GM23338 (cell line): ENCODE measurements at regions not wholly inside any gene's neighbourhood (a gene's known extent, or its start where the extent isn't known, plus 50 kb on each side); places are given as distances from the start of the nearest gene placed in this dataset.

Experiments
- ATAC-seq: fragments of 200-7000 bp; cut with Tn5 transposase; 3 replicates; pipeline ENCODE4 v1.9.1; 2020
- DNase-seq: peaks from one replicate; pipeline ENCODE4 v3.0.0-alpha.2; 2015; ENCODE audit warnings: low spot score
- H2AFZ ChIP-seq: fragments of 200-600 bp; sonication (generic); 2 replicates; pipeline ENCODE4 v1.8.0; 2016; ENCODE audit warnings: antibody characterized with exemption, mild to moderate bottlenecking, moderate library complexity
- H3F3A ChIP-seq: fragments of 200-600 bp; sonication (generic); replicated peaks from 2 replicates; pipeline ENCODE4 v1.8.0; 2017; ENCODE audit warnings: antibody characterized with exemption, mixed run types, low read depth
- H3K27ac ChIP-seq: fragments of 200-600 bp; sonication (generic); 2 replicates; pipeline ENCODE4 v1.6.1; 2016; ENCODE audit warnings: low read depth
- H3K27me3 ChIP-seq: fragments of 200-600 bp; sonication (generic); 2 replicates; pipeline ENCODE4 v1.8.0; 2016; ENCODE audit warnings: mild to moderate bottlenecking, mixed run types, moderate library complexity; ENCODE audit not compliant: insufficient read depth
- H3K36me3 ChIP-seq: fragments of 200-600 bp; sonication (generic); 2 replicates; pipeline ENCODE4 v1.8.0; 2016; ENCODE audit warnings: mild to moderate bottlenecking; ENCODE audit not compliant: insufficient read depth
- H3K4me1 ChIP-seq: fragments of 200-600 bp; sonication (generic); 2 replicates; pipeline ENCODE4 v1.8.0; 2016; ENCODE audit warnings: mild to moderate bottlenecking, moderate library complexity; ENCODE audit not compliant: insufficient read depth
- H3K4me2 ChIP-seq: fragments of 200-600 bp; sonication (generic); 2 replicates; pipeline ENCODE4 v1.7.1; 2017; ENCODE audit warnings: mixed run types
- H3K4me3 ChIP-seq: fragments of 200-600 bp; sonication (generic); 2 replicates; pipeline ENCODE4 v1.6.1; 2016; ENCODE audit warnings: mixed run types
- H3K79me2 ChIP-seq: fragments of 200-600 bp; sonication (generic); replicated peaks from 2 replicates; pipeline ENCODE4 v1.8.0; 2017; ENCODE audit warnings: mild to moderate bottlenecking; ENCODE audit not compliant: insufficient read depth
- H3K9me2 ChIP-seq: fragments of 200-600 bp; sonication (generic); 2 replicates; pipeline ENCODE4 v1.8.0; 2017; ENCODE audit not compliant: insufficient read depth
- H4K20me1 ChIP-seq: fragments of 200-600 bp; sonication (generic); replicated peaks from 2 replicates; pipeline ENCODE4 v1.8.0; 2017; ENCODE audit warnings: mild to moderate bottlenecking; ENCODE audit not compliant: insufficient read depth
- H3K27ac Mint-ChIP-seq: 2 replicates; pipeline ENCODE4 v1.8.0; 2020; ENCODE audit warnings: inconsistent platforms, mild to moderate bottlenecking, moderate library complexity, mixed read lengths
- H3K27me3 Mint-ChIP-seq: 3 replicates; pipeline ENCODE4 v1.8.0; 2022; ENCODE audit warnings: low read depth, mild to moderate bottlenecking, moderate library complexity, mixed read lengths, inconsistent platforms; ENCODE audit not compliant: insufficient read depth, poor library complexity
- H3K36me3 Mint-ChIP-seq: 3 replicates; pipeline ENCODE4 v1.8.0; 2021; ENCODE audit warnings: low read depth, mild to moderate bottlenecking, inconsistent platforms, moderate library complexity, mixed read lengths
- H3K4me1 Mint-ChIP-seq: 3 replicates; pipeline ENCODE4 v1.8.0; 2020; ENCODE audit warnings: mild to moderate bottlenecking, inconsistent platforms, mixed read lengths
- H3K4me3 Mint-ChIP-seq: 3 replicates; pipeline ENCODE4 v1.8.0; 2021; ENCODE audit warnings: moderate library complexity, mild to moderate bottlenecking, inconsistent platforms, mixed read lengths
- H3K9me3 Mint-ChIP-seq: 3 replicates; pipeline ENCODE4 v1.8.0; 2020; ENCODE audit warnings: moderate library complexity, mild to moderate bottlenecking, inconsistent platforms, mixed read lengths
- CREB1 ChIP-seq: fragments of 250-450 bp; sonication (Bioruptor Pico); IDR thresholded peaks from 2 replicates; pipeline ENCODE4 v1.5.0; 2020; ENCODE audit warnings: low read depth, mild to moderate bottlenecking, moderate library complexity
- CTCF ChIP-seq, 2 experiments: fragments of 200-600 bp in 1 of 2; sonication (generic) in 1 of 2; conservative IDR thresholded peaks; 2 replicates each; pipeline versions ENCODE4 v1.5.1 to v1.6.1; 2016 to 2017; ENCODE audit warnings: antibody characterized with exemption in 2 of 2, low read depth in 2 of 2, mild to moderate bottlenecking in 2 of 2, moderate library complexity in 1 of 2
- ETS1 ChIP-seq: IDR thresholded peaks from 2 replicates; pipeline ENCODE4 v1.6.1; 2016; ENCODE audit warnings: antibody characterized with exemption
- EZH2 ChIP-seq: fragments of 200-600 bp; sonication (generic); IDR thresholded peaks from one replicate; pipeline ENCODE4 v1.8.0; 2017; ENCODE audit warnings: antibody characterized with exemption, mild to moderate bottlenecking, low read depth; ENCODE audit not compliant: unreplicated experiment
- EZH2phosphoT487 ChIP-seq: fragments of 200-600 bp; sonication (generic); IDR thresholded peaks from one replicate; pipeline ENCODE4 v1.8.1; 2018; ENCODE audit warnings: antibody characterized with exemption; ENCODE audit not compliant: unreplicated experiment
- JUNB ChIP-seq: IDR thresholded peaks from one replicate; pipeline ENCODE4 v1.6.1; 2016; ENCODE audit warnings: antibody characterized with exemption; ENCODE audit not compliant: unreplicated experiment
- NANOG ChIP-seq: IDR thresholded peaks from 2 replicates; pipeline ENCODE4 v1.6.1; 2016; ENCODE audit warnings: antibody characterized with exemption, borderline replicate concordance
- POLR2AphosphoS5 ChIP-seq: IDR thresholded peaks from 2 replicates; pipeline ENCODE4 v1.6.1; 2016; ENCODE audit warnings: antibody characterized with exemption, low read depth
- REST ChIP-seq: IDR thresholded peaks from one replicate; pipeline ENCODE4 v1.6.1; 2018; ENCODE audit warnings: antibody characterized with exemption; ENCODE audit not compliant: unreplicated experiment
- STAT1 ChIP-seq: IDR thresholded peaks from one replicate; pipeline ENCODE4 v1.6.1; 2016; ENCODE audit warnings: antibody characterized with exemption; ENCODE audit not compliant: unreplicated experiment
- ZNF114 ChIP-seq: fragments of 250-450 bp; sonication (Bioruptor Pico); IDR thresholded peaks from 2 replicates; pipeline ENCODE4 v1.5.0; 2020; ENCODE audit warnings: mild to moderate bottlenecking, moderate library complexity
- ZNF331 ChIP-seq: fragments of 250-450 bp; sonication (Bioruptor Pico); IDR thresholded peaks from 2 replicates; pipeline ENCODE4 v1.5.0; 2020; ENCODE audit warnings: low read depth, mild to moderate bottlenecking, moderate library complexity
- ZNF462 ChIP-seq: fragments of 250-450 bp; sonication (Bioruptor Pico); IDR thresholded peaks from 2 replicates; pipeline ENCODE4 v1.5.0; 2020; ENCODE audit warnings: mild to moderate bottlenecking, moderate library complexity

- no peak for TF ChIP-seq JUNB
- no peak for TF ChIP-seq ZNF331 (CRISPR knock-in tag)
- no peak for TF ChIP-seq NANOG
Observed at GRCh38 chr12:88665071-88665470, 84.8 kb upstream of the KITLG start (continued).

GRCh38 chr12:88662961-88663360 lies 82.7 kb upstream of the KITLG start:
- Histone ChIP-seq H3K27ac (no peak overlapping the region), H3K4me3 (no peak overlapping the region), H3K79me2 (no peaks in the 10 kb centered on the region), H3K9me2 (no peaks in the 10 kb centered on the region), H4K20me1 (no peaks in the 10 kb centered on the region), H3K27me3 (no peaks in the 10 kb centered on the region), H2AFZ (no peak overlapping the region), H3F3A (no peaks in the 10 kb centered on the region), H3K36me3 (no peaks in the 10 kb centered on the region), H3K4me2 (peak overlapping the region; percentile 4; the same call in 1 of the 2 replicates), H3K4me1 (peaks cover 13% of the 10 kb centered on the region)
- Mint-ChIP-seq H3K9me3 (no peaks in the 10 kb centered on the region; the same call in 2 of the 3 replicates), H3K27ac (no peak overlapping the region), H3K4me1 (peaks cover 8% of the 10 kb centered on the region; the same call in 2 of the 3 replicates), H3K36me3 (no peaks in the 10 kb centered on the region), H3K27me3 (no peaks in the 10 kb centered on the region), H3K4me3 (no peak overlapping the region)
- no peak for DNase-seq
- no peak for ATAC-seq
- TF ChIP-seq NANOG, result no peak
- TF ChIP-seq CREB1 (CRISPR knock-in tag), result no peak
- no peak for TF ChIP-seq STAT1
- TF ChIP-seq CTCF (conservative IDR thresholded peaks at IDR 0.05; ENCODE audit: low read depth in 2 of 2), result no peak
- TF ChIP-seq EZH2, result no peak
- TF ChIP-seq ZNF114, result no peak
- TF ChIP-seq REST, result no peak
- TF ChIP-seq ZNF331 (CRISPR knock-in tag), result no peak
- TF ChIP-seq ETS1, result no peak
- no peak for TF ChIP-seq ZNF462 (CRISPR knock-in tag)
- no peak for TF ChIP-seq JUNB
- no peak for TF ChIP-seq POLR2AphosphoS5
- TF ChIP-seq EZH2phosphoT487, result no peak
